ENCODE measurements at regions not wholly inside any gene's neighbourhood (a gene's known extent, or its start where the extent isn't known, plus 50 kb on each side); places are given as distances from the start of the nearest gene placed in this dataset.

DNA sequence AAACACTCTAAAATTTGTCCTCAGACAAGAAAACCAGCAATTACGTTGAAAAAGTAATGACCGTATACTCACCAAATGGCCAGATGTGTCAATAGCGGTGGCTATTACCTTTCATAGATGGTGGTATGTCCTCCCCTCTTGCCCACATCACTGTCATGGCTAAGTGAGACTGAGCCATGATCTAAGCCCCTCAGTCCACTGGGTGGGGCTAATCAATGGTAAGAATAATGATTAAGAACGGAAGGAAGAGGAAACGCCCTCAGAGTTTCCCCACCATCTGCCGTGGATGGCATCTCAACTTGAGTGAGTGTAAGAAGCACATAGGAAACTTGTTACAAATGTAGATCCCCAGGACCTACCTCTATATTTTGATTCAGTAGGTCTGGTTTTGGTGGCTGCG lies 65.8 kb upstream of the EFEMP1 start:
- Mint-ChIP-seq H3K4me3 (ENCODE audit: unreplicated experiment) (no peak overlapping the region), H3K4me1 (ENCODE audit: unreplicated experiment) (peaks cover 7% of the 10 kb centered on the region), H3K9me3 (ENCODE audit: unreplicated experiment) (no peaks in the 10 kb centered on the region), H3K27ac (ENCODE audit: unreplicated experiment) (no peak overlapping the region), H3K36me3 (ENCODE audit: unreplicated experiment) (no peaks in the 10 kb centered on the region), H3K27me3 (ENCODE audit: unreplicated experiment) (peaks cover 26% of the 10 kb centered on the region)
- TF ChIP-seq, protein P1, sequence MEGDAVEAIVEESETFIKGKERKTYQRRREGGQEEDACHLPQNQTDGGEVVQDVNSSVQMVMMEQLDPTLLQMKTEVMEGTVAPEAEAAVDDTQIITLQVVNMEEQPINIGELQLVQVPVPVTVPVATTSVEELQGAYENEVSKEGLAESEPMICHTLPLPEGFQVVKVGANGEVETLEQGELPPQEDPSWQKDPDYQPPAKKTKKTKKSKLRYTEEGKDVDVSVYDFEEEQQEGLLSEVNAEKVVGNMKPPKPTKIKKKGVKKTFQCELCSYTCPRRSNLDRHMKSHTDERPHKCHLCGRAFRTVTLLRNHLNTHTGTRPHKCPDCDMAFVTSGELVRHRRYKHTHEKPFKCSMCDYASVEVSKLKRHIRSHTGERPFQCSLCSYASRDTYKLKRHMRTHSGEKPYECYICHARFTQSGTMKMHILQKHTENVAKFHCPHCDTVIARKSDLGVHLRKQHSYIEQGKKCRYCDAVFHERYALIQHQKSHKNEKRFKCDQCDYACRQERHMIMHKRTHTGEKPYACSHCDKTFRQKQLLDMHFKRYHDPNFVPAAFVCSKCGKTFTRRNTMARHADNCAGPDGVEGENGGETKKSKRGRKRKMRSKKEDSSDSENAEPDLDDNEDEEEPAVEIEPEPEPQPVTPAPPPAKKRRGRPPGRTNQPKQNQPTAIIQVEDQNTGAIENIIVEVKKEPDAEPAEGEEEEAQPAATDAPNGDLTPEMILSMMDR (IDR thresholded peaks at IDR 0.05), result no peak
- DNase-seq (ENCODE audit: extremely low spot score, unreplicated experiment), result no peak

DNA sequence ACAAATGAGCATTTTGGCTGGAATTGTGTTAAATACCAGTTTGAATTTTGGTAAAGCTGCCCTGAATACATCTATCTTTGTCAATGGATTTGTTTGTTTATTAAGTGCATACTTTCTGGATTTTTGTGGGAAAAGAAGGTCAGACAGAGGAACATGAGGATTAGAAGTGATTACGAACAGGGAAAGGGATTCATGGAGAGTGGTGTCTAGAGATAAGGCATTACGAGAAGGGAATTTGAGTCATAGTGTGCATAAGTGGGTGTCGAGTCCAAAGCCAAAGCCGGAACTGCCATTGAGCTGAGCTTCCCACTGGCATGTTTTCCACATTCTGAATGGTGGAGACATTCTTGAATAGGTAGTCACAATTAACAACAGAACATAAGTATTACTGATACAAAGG lies 68.9 kb upstream of the EFEMP1 start:
- Mint-ChIP-seq H3K27me3 (ENCODE audit: unreplicated experiment) (peaks cover 21% of the 10 kb centered on the region), H3K9me3 (ENCODE audit: unreplicated experiment) (no peaks in the 10 kb centered on the region), H3K36me3 (ENCODE audit: unreplicated experiment) (no peaks in the 10 kb centered on the region), H3K27ac (ENCODE audit: unreplicated experiment) (no peak overlapping the region), H3K4me1 (ENCODE audit: unreplicated experiment) (peaks cover 7% of the 10 kb centered on the region), H3K4me3 (ENCODE audit: unreplicated experiment) (no peak overlapping the region)
- TF ChIP-seq, protein P1 (IDR thresholded peaks at IDR 0.05), result no peak
- DNase-seq (ENCODE audit: extremely low spot score, unreplicated experiment), result no peak

DNA sequence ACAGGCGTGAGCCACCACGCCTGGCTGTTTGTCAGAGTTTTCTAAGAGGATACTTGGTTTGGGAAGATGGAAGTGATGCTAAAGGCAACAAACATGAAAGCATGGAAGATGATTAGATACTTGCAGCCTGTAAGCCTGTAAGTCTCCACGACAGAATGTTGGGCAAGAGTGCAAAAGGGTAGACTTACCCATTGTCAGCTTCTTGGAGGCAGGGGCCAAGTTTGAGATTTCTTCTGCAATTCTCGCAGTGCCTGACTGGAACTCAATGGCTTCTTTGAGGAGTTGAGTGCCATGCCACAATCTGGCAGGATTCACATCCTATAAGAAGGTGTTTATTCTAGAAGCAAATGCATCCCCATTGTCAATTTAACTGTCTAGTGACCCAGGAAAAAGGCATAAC lies 70.1 kb upstream of the EFEMP1 start:
- H3K27ac Mint-ChIP-seq (ENCODE audit: unreplicated experiment), result no peak overlapping the region
- H3K4me1 Mint-ChIP-seq (ENCODE audit: unreplicated experiment), result peaks cover 7% of the 10 kb centered on the region
- H3K27me3 Mint-ChIP-seq (ENCODE audit: unreplicated experiment), result peaks cover 18% of the 10 kb centered on the region
- DNase-seq (ENCODE audit: extremely low spot score, unreplicated experiment), result no peak
- no peak overlapping the region for H3K4me3 Mint-ChIP-seq (ENCODE audit: unreplicated experiment)
- no peaks in the 10 kb centered on the region for H3K36me3 Mint-ChIP-seq (ENCODE audit: unreplicated experiment)
- H3K9me3 Mint-ChIP-seq (ENCODE audit: unreplicated experiment), result no peaks in the 10 kb centered on the region
- TF ChIP-seq, protein P1 (IDR thresholded peaks at IDR 0.05), result no peak

DNA sequence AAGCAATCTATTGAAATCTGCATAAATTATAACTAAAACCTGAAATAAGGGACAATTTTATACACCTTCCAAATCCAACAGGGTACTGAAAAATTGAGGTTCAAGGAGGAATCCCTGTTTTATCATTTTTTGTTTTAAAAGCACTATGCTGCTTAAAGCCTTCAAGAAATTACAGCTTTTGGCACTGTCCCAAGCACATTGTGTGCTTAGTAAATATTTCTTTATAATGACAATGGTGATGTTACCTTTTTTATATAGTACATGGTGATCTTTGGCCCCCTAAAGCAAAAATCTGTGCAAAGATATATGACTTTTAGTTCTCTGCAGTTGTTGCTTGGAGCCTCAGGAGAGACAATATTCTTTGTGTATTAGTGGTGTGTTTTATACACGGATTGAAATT lies 71.6 kb upstream of the EFEMP1 start:
- H3K4me1 Mint-ChIP-seq (ENCODE audit: unreplicated experiment), result peaks cover 7% of the 10 kb centered on the region

DNA sequence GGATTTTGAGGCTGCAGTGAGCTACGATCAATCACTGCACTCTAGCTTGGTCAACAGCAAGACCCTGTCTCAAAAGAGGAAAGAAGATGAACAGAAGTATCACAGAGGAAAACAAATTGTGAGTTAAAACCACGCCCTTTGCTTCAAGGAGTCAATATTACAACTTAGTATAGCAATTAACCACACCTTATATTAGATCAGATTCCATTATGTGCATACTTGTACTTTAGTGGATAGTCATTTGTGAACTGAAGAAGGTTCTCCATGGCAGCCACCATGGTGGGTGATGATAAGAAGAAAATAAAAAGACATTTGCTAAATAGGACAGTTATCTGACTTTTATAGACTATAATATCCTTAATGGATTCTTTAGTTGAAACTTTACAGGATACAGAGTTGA lies 72.3 kb upstream of the EFEMP1 start:
- Mint-ChIP-seq H3K36me3 (ENCODE audit: unreplicated experiment) (no peaks in the 10 kb centered on the region), H3K27ac (ENCODE audit: unreplicated experiment) (no peak overlapping the region), H3K9me3 (ENCODE audit: unreplicated experiment) (no peaks in the 10 kb centered on the region), H3K4me1 (ENCODE audit: unreplicated experiment) (peaks cover 7% of the 10 kb centered on the region), H3K27me3 (ENCODE audit: unreplicated experiment) (peaks cover 16% of the 10 kb centered on the region), H3K4me3 (ENCODE audit: unreplicated experiment) (no peak overlapping the region)
- DNase-seq (ENCODE audit: extremely low spot score, unreplicated experiment), result no peak
- TF ChIP-seq, protein P1 (IDR thresholded peaks at IDR 0.05), result no peak

More for the DNA sequence above, 71.6 kb upstream of the EFEMP1 start:
- TF ChIP-seq, protein P1 (IDR thresholded peaks at IDR 0.05), result no peak
- H3K9me3 Mint-ChIP-seq (ENCODE audit: unreplicated experiment), result no peaks in the 10 kb centered on the region
- H3K27me3 Mint-ChIP-seq (ENCODE audit: unreplicated experiment), result peaks cover 20% of the 10 kb centered on the region
- no peak overlapping the region for H3K27ac Mint-ChIP-seq (ENCODE audit: unreplicated experiment)
- H3K36me3 Mint-ChIP-seq (ENCODE audit: unreplicated experiment), result no peaks in the 10 kb centered on the region
- DNase-seq (ENCODE audit: extremely low spot score, unreplicated experiment), result no peak
- no peak overlapping the region for H3K4me3 Mint-ChIP-seq (ENCODE audit: unreplicated experiment)

All from osteocyte (in vitro differentiated cells).